Activated T-helper 1 cell treated with Interleukin-2 at 50 U/mL for 16 hours (primary cell): ENCODE measurements at regions not wholly inside any gene's neighbourhood (a gene's known extent, or its start where the extent isn't known, plus 50 kb on each side); places are given as distances from the start of the nearest gene placed in this dataset.

Source experiments
- DNase-seq: peaks from one replicate; pipeline ENCODE4 v3.0.0-alpha.2; 2020; ENCODE audit warnings: low read depth

DNA sequence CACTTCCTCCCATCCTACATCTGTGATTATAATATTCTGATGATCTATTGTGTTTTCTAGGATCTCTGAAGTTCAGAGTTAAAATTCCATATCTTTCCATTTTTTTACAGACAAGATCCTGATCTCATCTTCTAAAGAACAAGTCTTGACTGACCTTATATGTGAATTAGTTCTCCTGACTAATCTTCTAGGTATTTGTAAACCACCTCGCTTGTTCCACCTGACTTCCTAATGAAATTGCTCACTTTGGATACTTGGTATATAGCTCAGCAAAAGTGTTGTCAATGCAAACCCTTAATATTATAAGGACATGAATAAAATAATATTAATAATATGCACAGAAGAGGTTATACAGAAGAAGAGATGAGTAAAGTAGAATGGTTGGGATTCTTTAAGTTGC is 68.2 kb upstream of the NR4A3 start:
- no peak for DNase-seq

DNA sequence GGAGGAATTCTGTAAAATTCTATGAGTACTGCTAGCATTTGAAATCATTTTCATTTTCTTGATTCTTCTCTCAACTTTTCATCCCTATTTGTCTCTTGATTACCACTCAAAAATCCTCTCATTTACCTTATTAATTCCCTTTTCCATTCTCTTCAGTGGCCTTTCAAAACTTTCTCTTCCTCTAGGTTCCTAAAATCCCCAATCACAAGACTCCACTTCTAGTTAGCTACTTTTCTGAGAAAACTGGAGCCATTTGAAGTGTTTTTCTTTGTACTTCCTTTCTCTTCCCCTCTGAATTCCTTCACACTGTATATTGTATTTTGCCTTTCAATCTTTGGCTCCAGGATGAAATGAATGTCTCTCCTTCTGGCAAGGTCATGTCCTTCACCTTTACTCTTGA is 61.3 kb upstream of the NR4A3 start:
- no peak for DNase-seq

DNA sequence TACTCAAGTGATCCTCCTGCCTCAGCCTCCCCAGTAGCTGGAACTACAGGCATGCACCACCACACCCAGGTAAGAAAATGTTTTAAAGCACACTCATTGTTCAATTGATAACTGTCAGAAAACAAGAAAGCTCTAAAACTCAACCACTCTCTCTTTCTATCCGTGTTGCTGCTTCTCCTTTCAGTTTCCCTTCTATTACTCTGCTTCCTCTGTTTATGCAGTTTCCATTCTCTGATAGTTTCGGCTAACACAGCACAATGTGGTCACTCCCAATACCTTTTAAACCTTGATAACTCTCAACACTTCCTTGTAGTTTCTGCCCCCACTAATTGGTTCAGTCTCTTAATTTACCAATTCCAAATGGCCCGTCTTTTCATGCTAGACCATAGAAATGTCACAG is 59.2 kb upstream of the NR4A3 start:
- DNase-seq: no peak
